AML-193 (cell line): ENCODE measurements at regions not wholly inside any gene's neighbourhood (a gene's known extent, or its start where the extent isn't known, plus 50 kb on each side); places are given as distances from the start of the nearest gene placed in this dataset.
"Not testable (repeated sequence)": the region's sequence is repeated elsewhere in the genome, so short reads cannot be mapped to it uniquely, and the experiment has no call there.

Experiments
- DNase-seq, 2 experiments: peaks; one replicate each; lab custom pipeline; 2025; lab: John Stamatoyannopoulos, UW

GRCh38 chr5:98309785-98310598, 463.5 kb upstream of the RGMB start:
- peak in 1 of 2 experiments; percentile 9 for DNase-seq

GRCh38 chr5:98314292-98314691, 459.2 kb upstream of the RGMB start:
- DNase-seq = no peak

GRCh38 chr5:98318386-98318785, 455.1 kb upstream of the RGMB start:
- no peak for DNase-seq

GRCh38 chr5:98319299-98320011, 454.0 kb upstream of the RGMB start:
- no peak for DNase-seq

GRCh38 chr5:98320343-98320742, 453.1 kb upstream of the RGMB start:
- DNase-seq = no peak

GRCh38 chr5:98321361-98321760, 452.1 kb upstream of the RGMB start:
- no peak for DNase-seq

GRCh38 chr5:98325187-98325586, 448.3 kb upstream of the RGMB start:
- not testable (repeated sequence) for DNase-seq

- DNase-seq = no peak
These were observed 445.4 kb upstream of the RGMB start for GRCh38 chr5:98328015-98328414.

- no peak for DNase-seq
These were observed 442.6 kb upstream of the RGMB start for GRCh38 chr5:98330871-98331270.

- no peak for DNase-seq
These were observed 439.5 kb upstream of the RGMB start for GRCh38 chr5:98333921-98334320.

GRCh38 chr5:98334946-98335345, 438.5 kb upstream of the RGMB start:
- DNase-seq = no peak

- DNase-seq = no peak
These were observed 434.2 kb upstream of the RGMB start for GRCh38 chr5:98339141-98339848.

GRCh38 chr5:98341038-98342032, 432.1 kb upstream of the RGMB start:
- DNase-seq = no peak

GRCh38 chr5:98342958-98343660, 430.4 kb upstream of the RGMB start:
- DNase-seq = not testable (repeated sequence)

- DNase-seq = peak; percentile 2 to 4
These were observed 424.0 kb upstream of the RGMB start for GRCh38 chr5:98349251-98349989.

GRCh38 chr5:98349990-98350365, 423.5 kb upstream of the RGMB start:
- DNase-seq = no peak

- DNase-seq = no peak
These were observed 418.5 kb upstream of the RGMB start for GRCh38 chr5:98354922-98355321.

- no peak for DNase-seq
These were observed 412.9 kb upstream of the RGMB start for GRCh38 chr5:98360548-98360947.

- no peak for DNase-seq
These were observed 410.3 kb upstream of the RGMB start for GRCh38 chr5:98363157-98363556.

GRCh38 chr5:98364549-98364948, 408.9 kb upstream of the RGMB start:
- DNase-seq = no peak
